RWPE1 (cell line): ENCODE measurements at regions not wholly inside any gene's neighbourhood (a gene's known extent, or its start where the extent isn't known, plus 50 kb on each side); places are given as distances from the start of the nearest gene placed in this dataset.
A peak's percentile ranks its signal among the peaks of the same experiment; 100 is the strongest.

ENCODE experiments used
- CTCF ChIA-PET: fragments of 350-600 bp; sonication (Branson Sonifier 250); formaldehyde crosslinking; extraction: SDS; loops from one replicate; lab custom pipeline; 2021; lab: Yijun Ruan, JAX
- POLR2A ChIA-PET: fragments of 400-600 bp; formaldehyde crosslinking; extraction: SDS; loops from one replicate; lab custom pipeline; 2020; ENCODE audit warnings: antibody characterized with exemption; ENCODE audit not compliant: low non-redundant PET; lab: Yijun Ruan, JAX
- DNase-seq: peaks from one replicate; pipeline ENCODE4 v3.0.0; 2012; ENCODE audit warnings: low spot score
- H3K27ac ChIP-seq: fragments of 450-650 bp; 2 replicates; pipeline ENCODE4 v1.5.1; 2017
- CTCF ChIP-seq: fragments of 450-650 bp; conservative IDR thresholded peaks from 2 replicates; pipeline ENCODE4 v1.5.1; 2017; ENCODE audit warnings: low read depth, mild to moderate bottlenecking

GRCh38 chr9:26754509-26755164 is 138.0 kb downstream of the CAAP1 start:
- POLR2A ChIA-PET: no interaction called here
- no peak for DNase-seq
- H3K27ac ChIP-seq: no peak overlapping the region
- CTCF ChIA-PET: no interaction called here
- TF ChIP-seq CTCF: no peak

GRCh38 chr9:26753971-26754370 is 138.6 kb downstream of the CAAP1 start:
- no peak for TF ChIP-seq CTCF
- ChIA-PET POLR2A (no interaction called here), CTCF (no interaction called here)
- no peak overlapping the region for H3K27ac ChIP-seq
- DNase-seq: no peak

- POLR2A ChIA-PET: no interaction called here
- TF ChIP-seq CTCF: no peak
- no peak for DNase-seq
- CTCF ChIA-PET: no interaction called here
- H3K27ac ChIP-seq: no peak overlapping the region
These were observed 142.4 kb downstream of the CAAP1 start for GRCh38 chr9:26750162-26750561.

GRCh38 chr9:26748449-26749058 is 144.0 kb downstream of the CAAP1 start:
- ChIA-PET CTCF (no interaction called here), POLR2A (no interaction called here)
- DNase-seq: no peak
- TF ChIP-seq CTCF: no peak
- H3K27ac ChIP-seq: no peak overlapping the region

- ChIA-PET POLR2A (interaction anchor here (0.7 kb wide), 1 partner anchor 105 kb away, joined by 4 read pairs; no protein-coding TSS in a partner anchor), CTCF (interaction anchor here (0.7 kb wide), 1 partner anchor 916 kb away, joined by 6 read pairs; no protein-coding TSS in a partner anchor)
- DNase-seq: no peak
- TF ChIP-seq CTCF: no peak
- no peak overlapping the region for H3K27ac ChIP-seq
These were observed 145.0 kb downstream of the CAAP1 start for GRCh38 chr9:26747611-26748010.

GRCh38 chr9:26746357-26747072 is 146.1 kb downstream of the CAAP1 start:
- peak; percentile 60 for DNase-seq
- H3K27ac ChIP-seq: no peak overlapping the region
- no peak for TF ChIP-seq CTCF
- ChIA-PET POLR2A (interaction anchor here (0.7 kb wide), 1 partner anchor 106 kb away, joined by 4 read pairs; no protein-coding TSS in a partner anchor), CTCF (interaction anchor here (0.7 kb wide), 1 partner anchor 917 kb away, joined by 6 read pairs; no protein-coding TSS in a partner anchor)
